Fibroblast of skin of left quadriceps (primary cell): ENCODE measurements at regions not wholly inside any gene's neighbourhood (a gene's known extent, or its start where the extent isn't known, plus 50 kb on each side); places are given as distances from the start of the nearest gene placed in this dataset.
"Not testable (repeated sequence)": the region's sequence is repeated elsewhere in the genome, so short reads cannot be mapped to it uniquely, and the experiment has no call there.

ENCODE experiments used
- DNase-seq, 2 experiments: peaks; one replicate each; pipeline ENCODE4 v3.0.0-alpha.2; 2013; ENCODE audit warnings: low read depth in 2 of 2

DNA sequence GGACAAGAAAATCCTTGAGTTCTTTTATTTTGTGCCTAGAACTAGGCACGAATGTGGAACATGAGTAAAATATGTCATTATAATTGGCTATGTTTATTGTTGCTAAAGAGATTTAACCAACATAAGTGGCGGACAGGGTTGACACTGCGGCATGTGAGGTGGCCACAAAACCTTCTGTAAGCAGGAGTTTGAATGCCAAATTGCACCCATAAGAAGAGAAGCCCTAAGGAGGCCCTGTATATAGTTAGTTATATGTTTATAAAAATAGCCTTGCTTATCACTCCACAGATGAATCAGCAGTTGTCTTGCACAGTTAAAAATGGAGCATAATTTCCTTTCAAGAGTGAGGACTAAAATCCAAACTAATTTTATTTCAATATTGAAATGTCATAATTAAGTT is 336.1 kb downstream of the GBA3 start:
- no peak for DNase-seq

- no peak for DNase-seq
Measured at GRCh38 chr4:23023666-23024065, 330.9 kb downstream of the GBA3 start.

GRCh38 chr4:23023121-23023520 is 330.4 kb downstream of the GBA3 start:
- no peak for DNase-seq

GRCh38 chr4:23022032-23022431 is 329.3 kb downstream of the GBA3 start:
- peak; percentile 79 to 84 for DNase-seq

- DNase-seq, result no peak
Measured at GRCh38 chr4:23021040-23021439, 328.3 kb downstream of the GBA3 start.

DNA sequence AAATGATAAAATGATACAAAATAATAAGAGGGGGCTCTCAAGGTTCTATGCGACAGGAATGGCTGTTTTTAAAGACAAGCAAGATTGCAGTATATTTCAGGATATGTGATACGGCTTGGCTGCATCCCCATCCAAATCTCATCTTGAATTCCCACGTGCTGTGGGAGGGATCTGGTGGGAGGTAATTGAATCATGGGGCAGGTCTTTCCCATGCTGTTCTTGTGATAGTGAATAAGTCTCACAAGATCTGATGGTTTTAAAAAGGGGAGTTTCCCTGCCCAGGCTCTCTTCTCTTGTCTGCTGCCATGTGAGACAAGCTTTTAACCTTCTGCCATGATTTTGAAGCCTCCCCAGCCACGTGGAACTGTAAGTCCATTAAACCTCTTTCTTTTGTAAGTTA is 327.7 kb downstream of the GBA3 start:
- not testable (repeated sequence) for DNase-seq

GRCh38 chr4:23016981-23017380 is 324.2 kb downstream of the GBA3 start:
- DNase-seq, result no peak

DNA sequence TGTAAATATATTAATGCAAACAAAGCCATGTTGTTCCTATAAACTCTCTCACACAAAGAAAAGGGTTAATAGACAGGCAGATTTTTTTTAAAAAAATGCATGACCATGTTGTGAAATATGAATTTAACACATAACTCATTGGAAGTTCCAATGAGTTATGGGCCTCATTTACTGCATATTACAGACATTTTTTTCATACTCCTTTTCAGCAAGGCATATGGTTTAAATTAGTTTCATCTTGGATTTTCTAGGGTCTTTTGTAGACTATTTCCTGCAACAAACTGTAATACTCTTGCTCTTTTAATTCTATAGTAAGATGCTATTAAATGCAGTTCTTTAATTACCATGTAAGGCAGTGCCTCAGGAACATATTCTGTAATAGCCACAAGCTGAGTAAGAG is 323.1 kb downstream of the GBA3 start:
- peak; percentile 81 to 82 for DNase-seq

- DNase-seq, result no peak
Measured at GRCh38 chr4:23009093-23009492, 316.4 kb downstream of the GBA3 start.

DNA sequence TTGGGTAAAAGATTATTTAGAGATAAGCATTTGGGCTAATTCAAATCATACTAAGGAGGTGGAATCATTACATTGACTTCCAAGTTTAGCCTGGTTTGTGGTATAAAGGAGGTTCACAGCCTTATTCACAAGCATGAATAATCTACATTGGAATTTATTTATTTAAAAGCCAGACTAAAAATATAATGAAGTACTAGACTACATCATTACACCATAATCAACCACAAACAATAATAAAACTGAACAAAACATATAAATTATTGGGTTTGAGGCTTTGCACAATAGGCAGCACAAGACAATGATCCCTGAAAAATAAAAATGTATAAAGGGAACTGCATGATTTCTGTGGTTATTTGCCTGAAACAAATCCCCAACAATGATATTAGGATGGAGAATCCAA is 314.0 kb downstream of the GBA3 start:
- peak; percentile 75 to 76 for DNase-seq

- no peak for DNase-seq
Measured at GRCh38 chr4:23005691-23006090, 313.0 kb downstream of the GBA3 start.

DNA sequence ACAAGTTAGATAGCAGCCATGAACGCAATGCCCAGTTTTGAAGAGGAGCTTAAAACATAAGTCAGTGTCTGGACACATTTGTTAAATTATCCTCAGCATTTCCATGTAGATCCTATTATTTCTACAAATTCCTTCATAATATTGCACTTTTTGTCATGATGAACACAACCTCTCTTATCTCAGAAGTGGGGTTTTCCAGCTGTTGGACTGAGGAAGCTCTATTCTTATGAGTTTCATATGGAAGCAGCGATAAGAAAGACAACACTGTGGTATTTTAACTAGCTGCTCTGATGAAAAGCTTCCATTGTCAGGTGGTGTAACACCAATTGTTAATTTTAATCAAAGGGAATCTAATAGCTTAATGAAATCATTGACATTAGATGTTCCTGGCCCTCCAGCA is 308.7 kb downstream of the GBA3 start:
- no peak for DNase-seq

DNA sequence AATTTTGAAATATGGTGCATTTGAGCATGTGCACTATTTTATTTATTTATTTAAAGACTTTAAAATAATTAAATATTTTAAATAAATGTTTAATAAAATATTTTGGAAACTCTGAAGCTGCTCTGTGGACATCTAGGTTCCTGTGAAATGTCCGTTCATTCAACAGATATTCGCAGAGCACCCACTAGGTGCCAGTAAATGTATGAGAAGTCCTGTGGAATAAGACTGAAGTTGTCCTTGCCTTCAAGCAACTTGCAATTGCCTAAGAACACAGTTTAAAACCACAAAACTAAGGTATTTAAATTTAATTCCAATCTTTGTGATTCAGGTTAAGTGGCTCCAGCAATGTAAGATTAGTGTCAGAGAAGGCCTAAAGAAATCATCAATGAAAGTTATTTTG is 306.7 kb downstream of the GBA3 start:
- DNase-seq, result no peak

- no peak for DNase-seq
Measured at GRCh38 chr4:22997358-22998224, 304.9 kb downstream of the GBA3 start.

DNA sequence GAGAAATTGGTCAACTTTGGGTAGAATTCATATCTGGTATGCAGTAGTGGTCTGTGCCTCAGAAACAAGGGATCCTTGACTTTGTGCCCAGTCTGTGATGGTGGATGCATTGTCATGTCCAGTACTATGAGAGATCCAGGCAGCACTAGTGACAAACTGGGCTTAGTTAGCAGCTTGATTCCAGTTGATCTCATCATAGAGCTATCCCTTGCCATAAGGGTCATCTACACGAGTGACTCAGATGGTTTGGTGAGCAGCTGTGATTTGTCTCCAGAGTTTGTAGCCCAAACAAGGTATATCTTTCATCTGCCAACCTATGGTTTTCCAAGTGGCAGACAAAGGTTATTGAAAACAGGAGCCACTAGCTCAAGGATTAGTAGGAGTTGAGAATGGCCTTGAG is 298.8 kb downstream of the GBA3 start:
- DNase-seq, result no peak

GRCh38 chr4:22988526-22988925 is 295.8 kb downstream of the GBA3 start:
- DNase-seq, result no peak

GRCh38 chr4:22987870-22988269 is 295.1 kb downstream of the GBA3 start:
- peak; percentile 63 to 68 for DNase-seq

- DNase-seq, result no peak
Measured at GRCh38 chr4:22986881-22987280, 294.1 kb downstream of the GBA3 start.

DNA sequence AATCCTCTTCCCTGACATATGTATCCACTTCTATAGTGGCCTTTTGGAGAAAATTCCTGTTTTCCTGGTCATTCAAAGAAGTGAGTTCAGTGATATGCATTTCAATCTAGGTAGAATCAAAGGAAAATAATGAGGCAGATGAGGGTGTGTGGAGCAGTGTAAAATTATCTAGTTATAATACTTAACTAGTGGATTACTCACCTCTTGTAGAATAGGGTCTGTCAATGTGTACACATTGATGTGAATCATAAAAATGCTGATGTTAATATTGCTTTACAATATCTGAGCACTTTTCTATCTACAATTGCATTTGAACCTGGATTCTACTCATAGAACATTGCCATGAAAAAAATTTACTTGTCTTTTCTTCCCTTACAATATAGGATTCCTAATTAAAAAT is 293.5 kb downstream of the GBA3 start:
- no peak for DNase-seq

- no peak for DNase-seq
Measured at GRCh38 chr4:22984390-22984789, 291.7 kb downstream of the GBA3 start.

GRCh38 chr4:22978656-22979055 is 285.9 kb downstream of the GBA3 start:
- DNase-seq, result no peak

- no peak for DNase-seq
Measured at GRCh38 chr4:22970665-22971064, 277.9 kb downstream of the GBA3 start.

DNA sequence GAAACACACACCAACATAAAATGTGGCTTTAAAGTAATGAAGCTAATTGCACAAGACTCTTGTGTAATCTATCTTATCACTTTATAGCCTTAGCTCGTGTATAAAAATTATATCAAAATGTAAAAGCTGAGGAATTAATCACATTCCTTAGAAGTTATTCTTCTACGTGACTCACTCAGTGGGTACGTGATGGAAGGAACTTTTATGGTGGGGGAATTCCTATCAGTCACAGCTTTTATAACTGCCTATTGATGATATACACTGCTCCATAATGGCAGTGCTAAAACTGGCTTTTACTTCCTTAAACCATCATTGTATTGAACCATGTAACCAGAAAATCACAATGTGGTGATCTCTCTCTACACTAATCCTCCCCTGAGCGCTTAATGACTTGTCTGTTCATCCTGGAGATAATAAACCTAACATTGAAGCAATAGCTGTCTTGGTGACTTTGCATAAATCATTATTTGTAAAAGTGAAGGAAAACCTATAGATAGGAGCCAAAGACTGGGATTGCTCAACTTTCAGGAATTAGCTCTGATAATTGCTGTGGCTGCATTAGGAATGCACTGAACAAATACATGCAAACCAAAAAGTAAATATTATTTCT is 276.7 kb downstream of the GBA3 start:
- DNase-seq, result peak; percentile 86 to 88
